ENCODE measurements at regions not wholly inside any gene's neighbourhood (a gene's known extent, or its start where the extent isn't known, plus 50 kb on each side); places are given as distances from the start of the nearest gene placed in this dataset.
A peak's percentile ranks its signal among the peaks of the same experiment; 100 is the strongest.

- H3K27ac ChIP-seq (ENCODE audit: low read depth, low read length) = no peak overlapping the region
- WGBS, 3 donors = 76 to 94% (median 92%) methylated on average over 3 of the region's 3 CpGs
Observed at GRCh38 chr10:88049204-88049603, 185.8 kb downstream of the PTEN start.

- WGBS, 3 donors = 88 to 92% (median 88%) methylated on average over 1 of the region's 1 CpG
- H3K27ac ChIP-seq (ENCODE audit: low read depth, low read length) = no peak overlapping the region
Observed at GRCh38 chr10:88057720-88058119, 194.3 kb downstream of the PTEN start.

- 72 to 96% (median 83%) methylated on average over 4 of the region's 4 CpGs for WGBS, 3 donors
- no peak overlapping the region for H3K27ac ChIP-seq (ENCODE audit: low read depth, low read length)
Observed at GRCh38 chr10:88058750-88059149, 195.3 kb downstream of the PTEN start.

- WGBS, 3 donors = 61 to 77% (median 69%) methylated on average over 4 of the region's 4 CpGs
- H3K27ac ChIP-seq (ENCODE audit: low read depth, low read length) = no peak overlapping the region
Observed at GRCh38 chr10:88059190-88059589, 195.8 kb downstream of the PTEN start.

- no peak overlapping the region for H3K27ac ChIP-seq (ENCODE audit: low read depth, low read length)
- WGBS, 3 donors = 91 to 97% (median 97%) methylated on average over 6 of the region's 6 CpGs
Observed at GRCh38 chr10:88060762-88061161, 197.3 kb downstream of the PTEN start.

GRCh38 chr10:88062385-88062784 lies 199.0 kb downstream of the PTEN start:
- 53 to 66% (median 64%) methylated on average over 6 of the region's 6 CpGs for WGBS, 3 donors
- H3K27ac ChIP-seq (ENCODE audit: low read depth, low read length) = no peak overlapping the region

- peak overlapping the region; percentile 45 for H3K27ac ChIP-seq (ENCODE audit: low read depth, low read length)
- WGBS, 3 donors = 37 to 48% (median 48%) methylated on average over 4 of the region's 4 CpGs
Observed at GRCh38 chr10:88062798-88063472, 199.5 kb downstream of the PTEN start.

- H3K27ac ChIP-seq (ENCODE audit: low read depth, low read length) = peak overlapping the region; percentile 11
- 35 to 64% (median 38%) methylated on average over 4 of the region's 4 CpGs for WGBS, 3 donors
Observed at GRCh38 chr10:88063861-88064557, 200.6 kb downstream of the PTEN start.

- 47 to 80% (median 53%) methylated on average over 5 of the region's 5 CpGs for WGBS, 3 donors
- peak overlapping the region; percentile 65 for H3K27ac ChIP-seq (ENCODE audit: low read depth, low read length)
Observed at GRCh38 chr10:88064608-88065382, 201.4 kb downstream of the PTEN start.

- H3K27ac ChIP-seq (ENCODE audit: low read depth, low read length) = peak overlapping the region; percentile 65
- WGBS, 3 donors = 79 to 83% (median 83%) methylated on average over 5 of the region's 5 CpGs
Observed at GRCh38 chr10:88065383-88066049, 202.1 kb downstream of the PTEN start.

- 73 to 85% (median 76%) methylated on average over 3 of the region's 3 CpGs for WGBS, 3 donors
- H3K27ac ChIP-seq (ENCODE audit: low read depth, low read length) = peak overlapping the region; percentile 51
Observed at GRCh38 chr10:88066319-88066718, 202.9 kb downstream of the PTEN start.

GRCh38 chr10:88066876-88067275 lies 203.5 kb downstream of the PTEN start:
- no peak overlapping the region for H3K27ac ChIP-seq (ENCODE audit: low read depth, low read length)
- 41 to 87% (median 54%) methylated on average over 6 of the region's 6 CpGs for WGBS, 3 donors

- no peak overlapping the region for H3K27ac ChIP-seq (ENCODE audit: low read depth, low read length)
Observed at GRCh38 chr10:88067737-88068136, 204.3 kb downstream of the PTEN start.

GRCh38 chr10:88069338-88069737 lies 205.9 kb downstream of the PTEN start:
- 85 to 88% (median 87%) methylated on average over 4 of the region's 4 CpGs for WGBS, 3 donors
- H3K27ac ChIP-seq (ENCODE audit: low read depth, low read length) = no peak overlapping the region

- 65 to 77% (median 74%) methylated on average over 10 of the region's 10 CpGs for WGBS, 3 donors
- no peak overlapping the region for H3K27ac ChIP-seq (ENCODE audit: low read depth, low read length)
Observed at GRCh38 chr10:88070080-88070880, 206.9 kb downstream of the PTEN start.

GRCh38 chr10:88071879-88072278 lies 208.5 kb downstream of the PTEN start:
- WGBS, 3 donors = 64 to 83% (median 79%) methylated on average over 4 of the region's 4 CpGs
- no peak overlapping the region for H3K27ac ChIP-seq (ENCODE audit: low read depth, low read length)

- 55 to 75% (median 65%) methylated on average over 4 of the region's 4 CpGs for WGBS, 3 donors
- H3K27ac ChIP-seq (ENCODE audit: low read depth, low read length) = no peak overlapping the region
Observed at GRCh38 chr10:88073682-88074081, 210.3 kb downstream of the PTEN start.

- no peak overlapping the region for H3K27ac ChIP-seq (ENCODE audit: low read depth, low read length)
- 92 to 95% (median 93%) methylated on average over 5 of the region's 5 CpGs for WGBS, 3 donors
Observed at GRCh38 chr10:88074971-88075370, 211.5 kb downstream of the PTEN start.

All from adipose tissue (tissue), 3 donors.